ENCODE measurements at regions not wholly inside any gene's neighbourhood (a gene's known extent, or its start where the extent isn't known, plus 50 kb on each side); places are given as distances from the start of the nearest gene placed in this dataset.

GRCh38 chr11:112369374-112369773, 108.7 kb upstream of the PLET1 start:
- ChIA-PET CTCF (ENCODE audit: low intra/inter-chr PET ratio, low total read pairs) (no interaction called here), POLR2A (no interaction called here)
- Histone ChIP-seq H3K27ac (ENCODE audit: extremely low read length, insufficient read depth, low read length) (no peak overlapping the region), H3K9me3 (ENCODE audit: low read length) (no peaks in the 10 kb centered on the region), H3K4me3 (replicated peaks in 1 of 3; ENCODE audit: insufficient read depth in 1 of 3, low read depth in 2 of 3, low read length in 3 of 3) (no peak overlapping the region), H3K79me2 (ENCODE audit: insufficient read depth, low read length) (no peaks in the 10 kb centered on the region), H3K9ac (ENCODE audit: insufficient read depth, low read depth, low read length) (no peak overlapping the region), H4K20me1 (ENCODE audit: insufficient read depth, low read length) (no peaks in the 10 kb centered on the region), H2AFZ (ENCODE audit: low read length) (no peak overlapping the region), H3K27me3 (ENCODE audit: control insufficient read depth in 1 of 2, insufficient read depth in 2 of 2, low read length in 2 of 2) (no peaks in the 10 kb centered on the region; a peak in 1 of 5 replicates), H3K4me2 (ENCODE audit: low read depth, low read length) (no peak overlapping the region), H3K4me1 (ENCODE audit: insufficient read depth, low read length) (peaks cover 8% of the 10 kb centered on the region; the same call in 1 of the 2 replicates), H3K36me3 (replicated peaks in 1 of 2; ENCODE audit: control insufficient read depth in 1 of 2, insufficient read depth in 2 of 2, low read length in 2 of 2) (no peaks in the 10 kb centered on the region)
- ATAC-seq: no peak
- no peak for DNase-seq (ENCODE audit: low spot score)
- 40% methylated on average over 1 of the region's 1 CpG for WGBS (ENCODE audit: low lambda C conversion rate)
- FAIRE-seq: no peak
- in situ Hi-C loops (cut with HindIII; ENCODE audit: extremely low pct_ligation_motif_present, low pct_unique_long_range_greater_than_20kb) (no loop called here), intact Hi-C loops (cut with micrococcal nuclease; ENCODE audit: unreplicated experiment) (no loop called here)
- BruUV-seq (replicated peaks): no TSS peak
- TF ChIP-seq SRSF4 (IDR thresholded peaks at IDR 0.05; ENCODE audit: low read depth, low read length, poor library complexity, severe bottlenecking): no peak
- TF ChIP-seq ZNF646 (CRISPR knock-in tag; IDR thresholded peaks at IDR 0.05): no peak
- TF ChIP-seq ZNF629 (CRISPR knock-in tag; conservative IDR thresholded peaks at IDR 0.05): no peak
- TF ChIP-seq ZNF619 (CRISPR knock-in tag; IDR thresholded peaks at IDR 0.05): no peak

All from HepG2 (cell line).